GM12864 (cell line): ENCODE measurements at regions not wholly inside any gene's neighbourhood (a gene's known extent, or its start where the extent isn't known, plus 50 kb on each side); places are given as distances from the start of the nearest gene placed in this dataset.
A peak's percentile ranks its signal among the peaks of the same experiment; 100 is the strongest.

Experiments used
- DNase-seq: peaks from one replicate; pipeline ENCODE4 v3.0.0-alpha.2; 2011; ENCODE audit warnings: low read depth
- H3K4me3 ChIP-seq: 2 replicates; pipeline ENCODE4 v1.5.1; 2011; ENCODE audit warnings: mild to moderate bottlenecking, low read depth, low read length, control low read depth
- TF ChIP-seq, protein P1 (sequence below): IDR thresholded peaks from 2 replicates; pipeline ENCODE4 v1.5.1; 2011; ENCODE audit warnings: low read depth, mild to moderate bottlenecking, moderate library complexity, low read length, control low read depth, inconsistent platforms; ENCODE audit errors: missing control alignments

DNA sequence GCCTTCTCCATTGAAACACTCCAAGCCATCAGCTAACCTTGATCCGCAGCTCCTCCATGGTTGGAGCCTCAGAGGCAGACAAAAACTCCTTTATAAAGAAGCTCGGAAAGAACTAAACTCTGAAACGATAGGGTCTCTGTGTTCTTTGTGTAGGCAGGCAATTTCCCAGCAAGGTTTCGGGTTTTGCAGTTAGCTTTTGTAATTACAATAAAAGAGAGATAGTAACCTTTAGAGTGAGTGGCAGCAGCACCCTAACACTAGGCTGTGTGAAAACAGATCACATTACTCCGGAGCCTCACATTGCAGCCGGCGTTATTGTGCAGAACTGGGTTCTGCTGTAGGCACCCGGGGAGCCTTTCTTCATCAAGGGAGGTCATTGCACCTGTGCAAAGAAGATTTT is 115.8 kb upstream of the MAP3K1 start:
- no peak for DNase-seq
- no peak overlapping the region for H3K4me3 ChIP-seq
- TF ChIP-seq, protein P1, sequence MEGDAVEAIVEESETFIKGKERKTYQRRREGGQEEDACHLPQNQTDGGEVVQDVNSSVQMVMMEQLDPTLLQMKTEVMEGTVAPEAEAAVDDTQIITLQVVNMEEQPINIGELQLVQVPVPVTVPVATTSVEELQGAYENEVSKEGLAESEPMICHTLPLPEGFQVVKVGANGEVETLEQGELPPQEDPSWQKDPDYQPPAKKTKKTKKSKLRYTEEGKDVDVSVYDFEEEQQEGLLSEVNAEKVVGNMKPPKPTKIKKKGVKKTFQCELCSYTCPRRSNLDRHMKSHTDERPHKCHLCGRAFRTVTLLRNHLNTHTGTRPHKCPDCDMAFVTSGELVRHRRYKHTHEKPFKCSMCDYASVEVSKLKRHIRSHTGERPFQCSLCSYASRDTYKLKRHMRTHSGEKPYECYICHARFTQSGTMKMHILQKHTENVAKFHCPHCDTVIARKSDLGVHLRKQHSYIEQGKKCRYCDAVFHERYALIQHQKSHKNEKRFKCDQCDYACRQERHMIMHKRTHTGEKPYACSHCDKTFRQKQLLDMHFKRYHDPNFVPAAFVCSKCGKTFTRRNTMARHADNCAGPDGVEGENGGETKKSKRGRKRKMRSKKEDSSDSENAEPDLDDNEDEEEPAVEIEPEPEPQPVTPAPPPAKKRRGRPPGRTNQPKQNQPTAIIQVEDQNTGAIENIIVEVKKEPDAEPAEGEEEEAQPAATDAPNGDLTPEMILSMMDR: no peak

DNA sequence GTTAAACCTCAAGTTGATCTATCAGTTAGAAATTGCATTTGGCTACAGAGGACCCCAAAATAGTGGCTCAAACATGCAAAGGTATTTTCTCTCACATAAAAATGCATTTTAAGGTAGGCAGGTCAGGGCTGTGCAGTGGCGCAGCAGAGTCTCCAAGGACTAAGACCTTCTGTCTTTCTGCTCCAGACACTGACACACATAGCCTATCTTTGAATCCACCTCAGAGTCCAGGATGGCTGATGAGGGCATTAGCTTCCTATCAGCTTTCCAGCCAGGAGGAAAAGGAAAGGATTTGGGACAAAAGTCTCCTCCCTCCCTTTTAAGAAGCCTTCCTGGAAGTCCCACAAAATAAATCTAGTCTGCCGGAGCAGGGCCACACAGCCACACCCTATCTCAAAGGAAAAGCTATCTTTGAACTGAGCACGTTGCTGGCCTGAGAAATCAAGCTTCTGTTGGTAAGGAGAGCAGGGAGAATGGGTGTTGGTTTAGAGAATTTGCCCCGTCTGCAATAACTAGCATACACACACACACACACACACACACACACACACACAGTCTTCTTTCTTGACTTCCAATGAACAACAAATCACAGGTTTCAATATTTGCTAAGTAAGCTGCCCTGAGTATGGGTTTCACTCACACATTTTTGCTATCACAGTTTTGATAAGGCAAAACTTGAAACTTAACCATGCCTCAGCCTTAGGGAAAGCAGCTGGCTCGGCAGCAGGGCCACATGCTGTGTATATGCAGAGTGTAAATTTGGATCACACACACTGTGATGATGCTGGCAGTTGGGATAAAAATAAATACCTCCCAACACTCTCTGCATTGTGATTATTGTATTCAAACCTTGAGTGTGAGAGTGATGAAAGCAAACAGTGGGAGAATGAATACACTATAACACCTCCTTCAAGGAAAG is 116.6 kb upstream of the MAP3K1 start:
- no peak for DNase-seq
- TF ChIP-seq, protein P1: no peak
- H3K4me3 ChIP-seq: no peak overlapping the region

DNA sequence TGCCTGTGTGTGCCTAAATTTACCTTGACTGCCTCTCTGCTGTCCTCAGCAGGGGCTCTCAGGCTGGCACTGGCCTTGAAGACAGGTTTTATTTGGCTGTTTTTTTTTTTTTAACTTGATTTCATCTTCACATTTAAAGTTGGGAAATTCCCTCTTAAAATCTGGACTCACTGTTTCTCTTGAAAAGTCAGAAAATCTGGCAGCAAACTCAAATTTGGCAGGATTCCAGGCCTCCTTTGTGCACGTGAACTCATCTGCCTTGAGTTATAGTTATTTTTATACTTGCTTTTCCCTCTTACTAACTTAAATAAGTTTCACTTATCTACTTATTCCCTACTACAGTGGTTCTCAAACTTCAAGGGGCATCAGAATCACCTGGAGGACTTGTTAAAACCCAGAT is 118.4 kb upstream of the MAP3K1 start:
- H3K4me3 ChIP-seq: no peak overlapping the region
- no peak for DNase-seq
- TF ChIP-seq, protein P1: no peak

DNA sequence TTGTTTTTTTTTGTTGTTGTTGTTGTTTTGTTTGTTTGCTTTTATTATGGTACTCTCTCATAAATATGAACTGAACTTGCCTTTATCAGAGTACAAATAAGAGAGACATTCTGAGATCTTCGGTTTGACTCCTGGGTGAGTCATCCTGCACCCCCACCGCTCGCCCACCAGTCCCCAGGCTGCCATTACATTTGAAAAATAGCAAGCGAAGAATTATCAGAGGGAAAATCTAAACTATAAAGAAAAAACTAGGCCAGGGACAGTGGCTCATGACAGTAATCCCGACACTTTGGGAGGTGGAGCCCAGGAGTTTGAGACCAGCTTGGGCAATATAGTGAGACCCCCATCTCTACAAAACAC is 122.1 kb upstream of the MAP3K1 start:
- TF ChIP-seq, protein P1: no peak
- H3K4me3 ChIP-seq: no peak overlapping the region
- DNase-seq: no peak

DNA sequence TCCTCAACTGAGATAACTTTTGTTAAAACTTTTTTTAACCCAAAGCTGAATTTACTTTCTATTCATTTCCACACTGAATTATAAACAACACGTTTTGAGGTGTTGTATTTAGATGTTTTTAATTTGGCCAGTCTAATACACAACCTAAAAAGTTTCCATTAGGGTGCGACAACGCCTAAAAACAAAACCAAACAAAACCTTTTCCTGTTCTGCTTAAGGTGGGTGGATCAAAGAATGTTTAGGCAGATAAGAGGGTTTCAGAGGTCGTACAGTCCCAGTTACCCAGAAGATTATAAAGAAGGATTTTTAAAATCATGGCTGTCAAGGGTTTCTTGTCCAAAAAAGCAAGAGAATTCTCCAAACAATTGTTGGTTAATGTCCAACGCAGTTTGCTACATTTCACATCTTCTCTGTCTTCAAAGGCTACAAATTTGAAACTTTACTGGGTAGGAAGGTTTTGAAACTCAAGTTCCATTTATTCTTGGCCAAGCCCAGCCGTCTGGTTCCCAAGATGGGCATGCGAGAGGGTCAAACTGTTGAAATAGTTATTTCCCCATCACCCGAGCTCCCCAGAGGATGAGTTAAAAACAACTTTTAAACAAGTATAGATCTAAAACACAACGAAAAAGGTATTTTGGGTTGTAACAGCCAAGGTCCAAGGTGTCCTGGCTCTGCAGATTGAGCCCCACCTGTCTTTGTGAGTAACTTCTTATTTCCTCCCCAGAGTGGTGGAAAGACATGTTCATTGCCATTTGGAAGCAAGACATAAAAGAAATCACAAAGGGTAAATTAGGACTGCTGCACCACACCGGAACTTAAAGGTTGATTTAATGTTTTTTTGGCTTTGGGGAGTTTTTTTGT is 122.8 kb upstream of the MAP3K1 start:
- DNase-seq: peak; percentile 47
- TF ChIP-seq, protein P1: no peak

DNA sequence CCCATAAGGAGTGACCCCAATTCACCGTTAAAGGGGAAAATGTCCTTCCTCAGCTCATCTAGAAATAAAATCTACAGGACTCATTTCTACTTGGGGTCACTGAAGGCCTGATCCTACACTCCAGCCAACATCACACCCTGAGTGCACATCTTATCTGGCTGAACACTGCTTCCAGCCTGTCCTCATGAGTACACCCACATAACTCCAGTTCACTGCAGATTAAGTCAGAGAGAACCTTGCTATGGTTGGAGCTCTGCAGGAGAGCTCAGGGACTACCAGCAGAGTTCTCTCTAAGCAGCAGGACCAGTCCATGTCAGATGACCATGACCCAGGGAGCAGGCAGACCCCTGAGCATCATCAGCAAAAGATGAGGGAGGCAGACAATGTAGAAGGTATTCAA is 126.9 kb upstream of the MAP3K1 start:
- no peak for DNase-seq
- H3K4me3 ChIP-seq: no peak overlapping the region
- TF ChIP-seq, protein P1: no peak

More for the DNA sequence above, 122.8 kb upstream of the MAP3K1 start:
- H3K4me3 ChIP-seq: no peak overlapping the region
